ENCODE measurements at regions not wholly inside any gene's neighbourhood (a gene's known extent, or its start where the extent isn't known, plus 50 kb on each side); places are given as distances from the start of the nearest gene placed in this dataset.
"Not testable (repeated sequence)": the region's sequence is repeated elsewhere in the genome, so short reads cannot be mapped to it uniquely, and the experiment has no call there.

- no peak for TF ChIP-seq CTCF (IDR thresholded peaks at IDR 0.05; ENCODE audit: control insufficient read depth, insufficient read depth, low read depth, low read length, missing control alignments)
- no peak overlapping the region for H3K4me3 ChIP-seq (ENCODE audit: control insufficient read depth, low read depth, low read length)
- DNase-seq (ENCODE audit: low read depth), result no peak
These were observed 478.2 kb downstream of the CD83 start for GRCh38 chr6:14595751-14596150.

- H3K4me3 ChIP-seq (ENCODE audit: control insufficient read depth, low read depth, low read length), result no peak overlapping the region
- DNase-seq (ENCODE audit: low read depth), result peak; percentile 24
- no peak for TF ChIP-seq CTCF (IDR thresholded peaks at IDR 0.05; ENCODE audit: control insufficient read depth, insufficient read depth, low read depth, low read length, missing control alignments)
These were observed 478.8 kb downstream of the CD83 start for GRCh38 chr6:14596410-14596809.

GRCh38 chr6:14597090-14597489, 479.5 kb downstream of the CD83 start:
- TF ChIP-seq CTCF (IDR thresholded peaks at IDR 0.05; ENCODE audit: control insufficient read depth, insufficient read depth, low read depth, low read length, missing control alignments), result no peak
- H3K4me3 ChIP-seq (ENCODE audit: control insufficient read depth, low read depth, low read length), result no peak overlapping the region
- DNase-seq (ENCODE audit: low read depth), result no peak

- no peak overlapping the region for H3K4me3 ChIP-seq (ENCODE audit: control insufficient read depth, low read depth, low read length)
- no peak for DNase-seq (ENCODE audit: low read depth)
- TF ChIP-seq CTCF (IDR thresholded peaks at IDR 0.05; ENCODE audit: control insufficient read depth, insufficient read depth, low read depth, low read length, missing control alignments), result no peak
These were observed 480.7 kb downstream of the CD83 start for GRCh38 chr6:14598017-14598864.

- H3K4me3 ChIP-seq (ENCODE audit: control insufficient read depth, low read depth, low read length); DNase-seq (ENCODE audit: low read depth): not testable (repeated sequence)
These were observed 482.7 kb downstream of the CD83 start for GRCh38 chr6:14600306-14600705.

GRCh38 chr6:14601490-14601889, 483.9 kb downstream of the CD83 start:
- DNase-seq (ENCODE audit: low read depth), result no peak
- H3K4me3 ChIP-seq (ENCODE audit: control insufficient read depth, low read depth, low read length), result no peak overlapping the region
- no peak for TF ChIP-seq CTCF (IDR thresholded peaks at IDR 0.05; ENCODE audit: control insufficient read depth, insufficient read depth, low read depth, low read length, missing control alignments)

GRCh38 chr6:14606353-14606752, 488.8 kb downstream of the CD83 start:
- no peak overlapping the region for H3K4me3 ChIP-seq (ENCODE audit: control insufficient read depth, low read depth, low read length)
- DNase-seq (ENCODE audit: low read depth), result no peak
- no peak for TF ChIP-seq CTCF (IDR thresholded peaks at IDR 0.05; ENCODE audit: control insufficient read depth, insufficient read depth, low read depth, low read length, missing control alignments)
